Esophagus squamous epithelium (tissue), 4 donors: ENCODE measurements at regions not wholly inside any gene's neighbourhood (a gene's known extent, or its start where the extent isn't known, plus 50 kb on each side); places are given as distances from the start of the nearest gene placed in this dataset.

Source experiments
- POLR2A ChIP-seq, 4 donors: fragments of 450-650 bp; IDR thresholded peaks; one replicate each; pipeline ENCODE4 v1.6.1; 2017; ENCODE audit warnings: antibody characterized with exemption in 4 of 4, mild to moderate bottlenecking in 4 of 4, moderate library complexity in 3 of 4
- TF ChIP-seq, protein P1 (sequence below), 6 experiments: fragments of 450-650 bp in 4 of 6; fragments of 200-600 bp in 2 of 6; sonication (generic) in 2 of 6; IDR thresholded peaks; one replicate each; pipeline ENCODE4 v1.5.1; 2016 to 2019; ENCODE audit warnings: antibody characterized with exemption in 6 of 6, mild to moderate bottlenecking in 4 of 6, moderate library complexity in 4 of 6

GRCh38 chr18:10050956-10051355, 137.1 kb downstream of the VAPA start:
- TF ChIP-seq, protein P1, sequence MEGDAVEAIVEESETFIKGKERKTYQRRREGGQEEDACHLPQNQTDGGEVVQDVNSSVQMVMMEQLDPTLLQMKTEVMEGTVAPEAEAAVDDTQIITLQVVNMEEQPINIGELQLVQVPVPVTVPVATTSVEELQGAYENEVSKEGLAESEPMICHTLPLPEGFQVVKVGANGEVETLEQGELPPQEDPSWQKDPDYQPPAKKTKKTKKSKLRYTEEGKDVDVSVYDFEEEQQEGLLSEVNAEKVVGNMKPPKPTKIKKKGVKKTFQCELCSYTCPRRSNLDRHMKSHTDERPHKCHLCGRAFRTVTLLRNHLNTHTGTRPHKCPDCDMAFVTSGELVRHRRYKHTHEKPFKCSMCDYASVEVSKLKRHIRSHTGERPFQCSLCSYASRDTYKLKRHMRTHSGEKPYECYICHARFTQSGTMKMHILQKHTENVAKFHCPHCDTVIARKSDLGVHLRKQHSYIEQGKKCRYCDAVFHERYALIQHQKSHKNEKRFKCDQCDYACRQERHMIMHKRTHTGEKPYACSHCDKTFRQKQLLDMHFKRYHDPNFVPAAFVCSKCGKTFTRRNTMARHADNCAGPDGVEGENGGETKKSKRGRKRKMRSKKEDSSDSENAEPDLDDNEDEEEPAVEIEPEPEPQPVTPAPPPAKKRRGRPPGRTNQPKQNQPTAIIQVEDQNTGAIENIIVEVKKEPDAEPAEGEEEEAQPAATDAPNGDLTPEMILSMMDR (IDR thresholded peaks at IDR 0.05), result no peak
- no peak for TF ChIP-seq POLR2A (IDR thresholded peaks at IDR 0.05)
